ENCODE measurements at regions not wholly inside any gene's neighbourhood (a gene's known extent, or its start where the extent isn't known, plus 50 kb on each side); places are given as distances from the start of the nearest gene placed in this dataset.
"Not testable (repeated sequence)": the region's sequence is repeated elsewhere in the genome, so short reads cannot be mapped to it uniquely, and the experiment has no call there.

DNA sequence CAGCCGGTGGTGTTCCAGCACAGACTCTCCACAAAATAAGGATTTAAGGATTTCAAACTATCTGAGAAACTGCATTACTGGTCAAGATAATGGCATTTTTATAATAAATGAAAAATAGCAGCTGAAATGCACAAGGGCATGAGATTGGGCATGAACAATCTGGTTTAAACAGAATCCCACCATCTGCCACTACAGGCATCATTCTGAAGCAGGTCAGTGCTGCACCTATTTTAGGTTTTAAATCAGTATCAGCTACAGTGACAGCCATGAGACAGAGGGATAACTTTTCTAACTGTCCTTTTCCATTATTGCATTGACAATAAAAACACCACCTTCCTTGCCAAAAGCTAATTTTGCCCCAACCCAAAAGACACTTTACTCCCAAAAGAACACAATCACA lies 186.8 kb downstream of the ETV1 start:
- CTCF ChIA-PET = no interaction called here
- Mint-ChIP-seq H3K9me3 (peaks cover 5% of the 10 kb centered on the region), H3K27me3 (no peaks in the 10 kb centered on the region), H3K36me3 (ENCODE audit: low read depth) (no peaks in the 10 kb centered on the region), H3K4me1 (no peaks in the 10 kb centered on the region), H3K27ac (no peak overlapping the region), H3K4me3 (no peak overlapping the region)
- intact Hi-C loops (cut with micrococcal nuclease) = no loop called here
- DNase-seq = no peak
- TF ChIP-seq, protein P1, sequence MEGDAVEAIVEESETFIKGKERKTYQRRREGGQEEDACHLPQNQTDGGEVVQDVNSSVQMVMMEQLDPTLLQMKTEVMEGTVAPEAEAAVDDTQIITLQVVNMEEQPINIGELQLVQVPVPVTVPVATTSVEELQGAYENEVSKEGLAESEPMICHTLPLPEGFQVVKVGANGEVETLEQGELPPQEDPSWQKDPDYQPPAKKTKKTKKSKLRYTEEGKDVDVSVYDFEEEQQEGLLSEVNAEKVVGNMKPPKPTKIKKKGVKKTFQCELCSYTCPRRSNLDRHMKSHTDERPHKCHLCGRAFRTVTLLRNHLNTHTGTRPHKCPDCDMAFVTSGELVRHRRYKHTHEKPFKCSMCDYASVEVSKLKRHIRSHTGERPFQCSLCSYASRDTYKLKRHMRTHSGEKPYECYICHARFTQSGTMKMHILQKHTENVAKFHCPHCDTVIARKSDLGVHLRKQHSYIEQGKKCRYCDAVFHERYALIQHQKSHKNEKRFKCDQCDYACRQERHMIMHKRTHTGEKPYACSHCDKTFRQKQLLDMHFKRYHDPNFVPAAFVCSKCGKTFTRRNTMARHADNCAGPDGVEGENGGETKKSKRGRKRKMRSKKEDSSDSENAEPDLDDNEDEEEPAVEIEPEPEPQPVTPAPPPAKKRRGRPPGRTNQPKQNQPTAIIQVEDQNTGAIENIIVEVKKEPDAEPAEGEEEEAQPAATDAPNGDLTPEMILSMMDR (IDR thresholded peaks at IDR 0.05) = no peak
- POLR2A ChIA-PET = no interaction called here
- no peak for ATAC-seq (ENCODE audit: low read depth)

DNA sequence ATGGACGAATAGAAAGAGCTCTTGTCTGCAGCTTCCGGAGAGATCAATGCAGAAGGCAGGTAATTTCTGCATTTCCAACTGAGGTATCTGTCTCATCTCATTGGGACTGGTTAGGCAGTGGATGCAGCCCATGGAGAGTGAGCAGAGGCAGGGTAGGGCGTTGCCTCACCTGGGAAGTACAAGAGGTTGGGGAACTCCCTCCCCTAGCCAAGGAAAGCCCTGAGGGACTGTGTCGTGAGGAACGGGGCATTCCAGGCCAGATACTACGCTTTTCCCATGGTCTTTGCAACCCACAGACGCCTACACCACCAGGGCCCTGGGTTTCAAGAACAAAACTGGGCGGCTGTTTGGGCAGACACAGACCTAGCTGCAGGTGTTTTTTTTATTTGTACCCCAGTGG lies 186.3 kb downstream of the ETV1 start:
- CTCF ChIA-PET = no interaction called here
- Mint-ChIP-seq H3K36me3 (ENCODE audit: low read depth) (no peaks in the 10 kb centered on the region), H3K27me3 (no peaks in the 10 kb centered on the region)

DNA sequence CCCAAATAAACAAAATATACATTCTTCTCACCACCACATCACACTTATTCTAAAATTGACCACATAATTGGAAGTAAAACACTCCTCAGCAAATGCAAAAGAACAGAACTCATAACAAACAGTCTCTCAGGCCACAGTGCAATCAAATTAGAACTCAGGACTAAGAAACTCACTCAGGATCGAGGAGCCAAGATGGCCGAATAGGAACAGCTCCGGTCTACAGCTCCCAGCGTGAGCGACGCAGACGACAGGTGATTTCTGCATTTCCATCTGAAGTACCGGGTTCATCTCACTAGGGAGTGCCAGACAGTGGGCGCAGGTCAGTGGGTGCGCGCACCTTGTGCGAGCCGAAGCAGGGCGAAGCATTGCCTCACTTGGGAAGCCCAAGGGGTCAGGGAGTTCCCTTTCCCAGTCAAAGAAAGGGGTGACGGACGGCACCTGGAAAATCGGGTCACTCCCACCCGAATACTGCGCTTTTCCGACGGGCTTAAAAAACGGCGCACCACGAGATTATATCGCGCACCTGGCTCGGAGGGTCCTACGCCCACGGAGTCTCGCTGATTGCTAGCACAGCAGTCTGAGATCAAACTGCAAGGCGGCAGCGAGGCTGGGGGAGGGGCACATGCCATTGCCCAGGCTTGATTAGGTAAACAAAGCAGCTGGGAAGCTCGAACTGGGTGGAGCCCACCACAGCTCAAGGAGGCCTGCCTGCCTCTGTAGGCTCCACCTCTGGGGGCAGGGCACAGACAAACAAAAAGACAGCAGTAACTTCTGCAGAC lies 183.2 kb downstream of the ETV1 start:
- POLR2A ChIA-PET; H3K27me3 Mint-ChIP-seq; H3K9me3 Mint-ChIP-seq; H3K4me3 Mint-ChIP-seq; ATAC-seq (ENCODE audit: low read depth); H3K27ac Mint-ChIP-seq; CTCF ChIA-PET; H3K36me3 Mint-ChIP-seq (ENCODE audit: low read depth); H3K4me1 Mint-ChIP-seq; intact Hi-C loops (cut with micrococcal nuclease); DNase-seq: not testable (repeated sequence)

More for the DNA sequence above, 186.3 kb downstream of the ETV1 start:
- POLR2A ChIA-PET = no interaction called here
- DNase-seq (no peak), ATAC-seq (ENCODE audit: low read depth) (no peak)
- Mint-ChIP-seq H3K9me3 (peaks cover 5% of the 10 kb centered on the region), H3K27ac (no peak overlapping the region), H3K4me3 (no peak overlapping the region), H3K4me1 (no peaks in the 10 kb centered on the region)
- intact Hi-C loops (cut with micrococcal nuclease) = no loop called here
- TF ChIP-seq, protein P1 (IDR thresholded peaks at IDR 0.05) = no peak

DNA sequence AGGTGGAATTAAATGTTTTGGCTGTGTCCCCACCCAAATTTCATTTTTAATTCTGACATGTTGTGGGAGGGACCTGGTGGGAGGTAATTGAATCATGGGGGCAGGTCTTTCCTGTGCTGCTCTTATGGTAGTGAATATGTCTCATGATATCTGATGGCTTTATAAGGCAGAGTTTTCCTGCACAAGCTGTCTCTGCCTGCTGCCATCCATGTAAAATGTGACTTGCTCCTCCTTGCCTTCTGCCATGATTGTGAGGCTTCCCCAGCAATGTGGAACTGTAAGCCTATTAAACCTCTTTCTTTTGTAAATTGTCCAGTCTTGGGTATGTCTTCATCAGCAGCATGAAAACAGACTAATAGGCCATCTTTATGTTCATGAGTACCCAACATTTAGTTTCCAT lies 172.2 kb downstream of the ETV1 start:
- intact Hi-C loops (cut with micrococcal nuclease); H3K27ac Mint-ChIP-seq; CTCF ChIA-PET; H3K4me1 Mint-ChIP-seq; H3K4me3 Mint-ChIP-seq; POLR2A ChIA-PET; DNase-seq; H3K27me3 Mint-ChIP-seq; H3K36me3 Mint-ChIP-seq (ENCODE audit: low read depth); ATAC-seq (ENCODE audit: low read depth): not testable (repeated sequence)
- H3K9me3 Mint-ChIP-seq = peaks cover 23% of the 10 kb centered on the region

DNA sequence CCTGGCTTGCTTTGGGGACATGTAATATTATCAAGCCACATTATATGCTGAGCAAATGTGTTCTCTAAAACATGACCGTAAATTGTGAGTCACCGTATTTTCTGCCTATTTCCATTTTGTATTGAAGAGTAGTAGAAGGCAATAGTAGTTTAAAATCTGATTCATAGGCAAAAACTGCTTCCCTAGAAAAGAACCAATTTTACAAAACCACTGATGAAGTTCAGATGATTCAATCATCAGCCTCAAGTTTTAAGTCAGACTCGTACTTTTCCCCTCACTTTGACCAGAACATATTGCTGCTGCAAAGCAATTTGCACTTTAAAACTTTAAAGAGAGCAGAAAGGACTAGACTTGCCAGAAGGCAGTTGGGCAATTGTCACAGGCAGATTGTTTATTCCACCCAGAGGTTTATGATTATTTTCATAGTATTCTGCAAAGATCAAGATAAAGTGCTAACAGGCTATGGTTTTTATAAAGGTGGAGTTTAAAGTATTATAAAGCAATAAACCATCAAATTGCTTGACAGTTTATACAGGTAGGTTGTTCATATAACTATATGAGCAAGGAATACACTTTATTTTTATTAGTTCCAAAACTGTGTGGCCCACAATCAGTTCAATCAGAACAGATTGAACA lies 168.2 kb downstream of the ETV1 start:
- DNase-seq (no peak), ATAC-seq (ENCODE audit: low read depth) (no peak)
- Mint-ChIP-seq H3K4me3 (no peak overlapping the region), H3K27ac (no peak overlapping the region), H3K4me1 (no peaks in the 10 kb centered on the region), H3K36me3 (ENCODE audit: low read depth) (no peaks in the 10 kb centered on the region), H3K27me3 (no peaks in the 10 kb centered on the region), H3K9me3 (peaks cover 14% of the 10 kb centered on the region)
- intact Hi-C loops (cut with micrococcal nuclease) = no loop called here
- TF ChIP-seq, protein P1 (IDR thresholded peaks at IDR 0.05) = no peak
- POLR2A ChIA-PET = no interaction called here
- CTCF ChIA-PET = no interaction called here

DNA sequence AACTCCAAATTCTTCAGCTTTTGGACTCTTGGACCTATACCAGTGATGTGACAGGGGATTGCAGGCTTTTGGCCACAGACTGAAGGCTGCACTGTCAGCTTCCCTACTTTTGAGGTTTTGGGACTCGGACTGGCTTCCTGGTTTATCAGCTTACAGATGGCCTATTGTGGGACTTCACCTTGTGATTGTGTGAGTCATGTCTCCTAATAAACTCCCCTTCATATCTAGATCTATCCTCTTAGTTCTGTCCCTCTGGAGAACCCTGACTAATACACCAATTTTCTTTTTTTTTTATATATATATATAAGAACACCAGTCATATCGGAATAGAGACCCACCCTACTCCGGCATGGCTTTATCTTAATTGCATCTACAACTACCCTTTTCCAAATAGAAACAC lies 166.8 kb downstream of the ETV1 start:
- H3K36me3 Mint-ChIP-seq (ENCODE audit: low read depth) = no peaks in the 10 kb centered on the region
- intact Hi-C loops (cut with micrococcal nuclease) = no loop called here
- H3K4me3 Mint-ChIP-seq = no peak overlapping the region
- TF ChIP-seq, protein P1 (IDR thresholded peaks at IDR 0.05) = no peak
- no peak for DNase-seq
- H3K9me3 Mint-ChIP-seq = peaks cover 6% of the 10 kb centered on the region
- ChIA-PET CTCF (no interaction called here), POLR2A (no interaction called here)
- no peaks in the 10 kb centered on the region for H3K27me3 Mint-ChIP-seq
- ATAC-seq (ENCODE audit: low read depth) = no peak
- no peaks in the 10 kb centered on the region for H3K4me1 Mint-ChIP-seq
- H3K27ac Mint-ChIP-seq = no peak overlapping the region

Measured in activated B cell treated with CpG ODN at 0.5 μM for 24 hours (primary cell).